ENCODE measurements at regions not wholly inside any gene's neighbourhood (a gene's known extent, or its start where the extent isn't known, plus 50 kb on each side); places are given as distances from the start of the nearest gene placed in this dataset.

GRCh38 chr11:10945196-10945595 lies 87.3 kb upstream of the ZBED5 start:
- no peak for DNase-seq

DNA sequence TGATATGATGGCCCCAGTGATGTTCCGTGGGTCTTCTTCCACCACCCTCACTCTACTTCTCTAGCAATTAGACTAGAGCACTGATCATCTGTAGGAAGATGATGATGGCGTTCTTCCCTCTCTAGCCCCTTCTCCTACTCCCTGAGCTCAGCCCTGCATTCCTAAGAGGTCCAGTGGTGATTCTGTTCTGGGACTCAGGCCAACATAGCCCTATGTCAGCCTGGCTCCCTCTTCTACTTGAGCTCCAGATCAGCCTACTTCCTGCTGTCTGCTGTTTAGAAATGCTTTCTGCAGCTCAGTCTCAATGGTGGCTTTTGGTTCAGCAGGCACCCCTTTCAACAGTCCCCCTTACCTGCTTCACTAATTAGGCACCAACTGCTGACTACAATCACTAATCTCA lies 86.1 kb upstream of the ZBED5 start:
- DNase-seq = no peak

DNA sequence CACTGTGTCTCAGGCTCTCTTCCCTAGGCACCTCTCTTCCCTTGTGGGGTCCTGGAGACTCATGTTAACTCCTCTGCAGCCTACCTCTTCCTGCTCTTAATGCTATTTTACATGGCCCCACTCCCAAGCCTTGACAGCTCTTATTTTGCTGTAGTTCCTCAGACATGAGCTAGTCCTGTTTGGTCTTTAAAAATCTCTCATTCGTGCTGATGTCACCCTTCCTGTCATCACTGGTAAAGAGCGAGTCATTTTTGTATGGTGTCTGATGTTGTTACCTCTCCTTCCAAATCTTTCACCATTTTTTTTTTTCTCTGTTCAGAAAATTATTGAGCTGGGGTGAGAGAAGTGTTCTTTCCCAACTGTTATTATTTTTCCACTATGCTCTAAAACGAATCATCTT lies 84.8 kb upstream of the ZBED5 start:
- no peak for DNase-seq

DNA sequence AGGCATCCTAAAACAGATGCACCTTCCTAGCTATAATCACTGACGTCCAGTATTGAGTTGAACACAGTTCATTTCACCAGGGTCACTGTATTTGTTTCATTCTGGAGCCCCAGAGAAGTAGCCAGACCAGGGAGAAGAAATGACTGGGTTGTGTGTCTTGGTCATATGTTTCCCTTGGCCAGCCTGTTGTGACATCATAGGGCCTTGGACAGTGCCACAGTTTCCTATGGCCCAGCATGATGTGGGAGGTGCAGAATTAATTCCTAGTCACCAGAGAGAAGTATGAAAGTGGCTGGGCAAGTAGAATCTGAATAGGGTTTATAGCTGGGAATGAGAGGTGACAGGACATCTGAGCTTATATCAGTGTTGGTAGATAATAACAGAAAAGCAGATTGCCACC lies 84.0 kb upstream of the ZBED5 start:
- no peak for DNase-seq

GRCh38 chr11:10941414-10941813 lies 83.6 kb upstream of the ZBED5 start:
- DNase-seq = no peak

DNA sequence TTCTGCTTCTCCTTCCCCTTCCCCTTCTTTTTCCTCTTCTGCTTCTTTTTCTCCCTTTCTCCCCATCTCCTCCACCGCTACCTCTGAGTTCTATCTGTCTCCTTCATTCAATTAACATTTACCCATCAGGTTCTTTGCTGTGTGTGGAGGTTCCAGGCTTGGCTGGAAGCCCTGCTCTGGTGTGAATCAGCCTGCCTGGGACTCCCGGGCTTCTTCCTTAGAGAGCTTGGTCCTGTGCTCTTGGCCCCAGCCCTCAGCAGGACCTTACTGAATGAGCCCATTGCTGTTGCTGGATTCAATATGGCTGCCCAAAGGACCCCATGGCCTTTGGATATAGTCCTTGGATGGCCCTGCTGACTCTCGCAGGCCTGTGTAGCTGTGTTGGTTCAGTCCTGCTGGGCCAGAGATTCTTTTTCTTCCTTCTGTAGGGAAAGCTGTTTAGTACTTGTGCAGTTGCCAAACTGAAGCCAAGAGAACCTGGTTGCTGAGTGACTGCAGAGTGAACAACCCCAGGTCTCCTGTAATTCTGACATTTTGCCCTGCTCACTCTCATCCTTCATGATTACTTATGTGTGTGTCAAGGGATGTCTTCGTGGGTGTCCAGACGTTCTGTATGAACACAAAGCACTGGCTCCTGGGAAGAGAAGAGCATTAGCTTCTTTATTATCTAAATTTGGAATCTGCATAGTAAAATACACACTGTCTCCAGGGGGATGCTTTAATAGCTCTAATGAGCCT lies 81.0 kb upstream of the ZBED5 start:
- DNase-seq = no peak

DNA sequence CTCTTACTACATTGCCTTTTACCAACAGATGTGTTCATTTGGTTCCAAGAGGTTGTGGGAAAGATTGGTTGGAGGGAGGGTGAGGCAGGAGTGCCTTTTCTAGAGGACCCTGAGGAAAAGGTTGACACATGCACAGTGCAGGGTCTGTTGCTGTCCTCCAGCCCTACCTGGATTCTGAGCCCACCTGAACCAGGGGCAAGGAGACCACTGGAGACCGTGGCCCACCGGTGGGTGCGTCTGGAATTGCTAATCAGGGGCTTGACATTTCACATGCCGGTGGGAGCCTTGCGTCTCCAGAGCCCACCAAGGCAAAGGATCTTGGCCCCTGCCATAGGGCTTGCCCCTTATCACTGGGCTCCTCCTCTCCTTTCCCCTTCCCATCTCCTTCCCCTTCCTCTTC lies 80.4 kb upstream of the ZBED5 start:
- no peak for DNase-seq

DNA sequence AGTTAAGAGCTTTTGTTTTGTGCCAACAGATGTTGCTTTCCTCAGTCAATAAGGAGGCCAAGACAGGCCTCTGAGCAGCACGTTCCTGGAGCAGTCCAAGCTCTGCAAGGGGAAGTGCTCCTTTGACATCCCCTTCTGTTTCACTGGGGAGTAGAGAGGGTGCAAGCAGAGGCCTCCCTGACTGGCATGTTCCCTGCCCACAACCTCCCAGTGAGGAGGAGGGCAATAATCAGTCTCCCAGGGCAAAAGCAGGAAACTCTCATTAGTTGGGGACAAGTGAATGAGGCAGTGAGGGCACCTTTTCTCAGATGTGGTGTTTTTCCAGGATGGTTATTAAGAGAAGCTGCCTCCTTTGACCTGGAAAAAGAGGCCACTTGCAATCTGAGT lies 79.5 kb upstream of the ZBED5 start:
- DNase-seq = no peak

- DNase-seq = no peak
Observed at GRCh38 chr11:10936626-10937384, 79.0 kb upstream of the ZBED5 start.

GRCh38 chr11:10935015-10935559 lies 77.2 kb upstream of the ZBED5 start:
- DNase-seq = no peak

DNA sequence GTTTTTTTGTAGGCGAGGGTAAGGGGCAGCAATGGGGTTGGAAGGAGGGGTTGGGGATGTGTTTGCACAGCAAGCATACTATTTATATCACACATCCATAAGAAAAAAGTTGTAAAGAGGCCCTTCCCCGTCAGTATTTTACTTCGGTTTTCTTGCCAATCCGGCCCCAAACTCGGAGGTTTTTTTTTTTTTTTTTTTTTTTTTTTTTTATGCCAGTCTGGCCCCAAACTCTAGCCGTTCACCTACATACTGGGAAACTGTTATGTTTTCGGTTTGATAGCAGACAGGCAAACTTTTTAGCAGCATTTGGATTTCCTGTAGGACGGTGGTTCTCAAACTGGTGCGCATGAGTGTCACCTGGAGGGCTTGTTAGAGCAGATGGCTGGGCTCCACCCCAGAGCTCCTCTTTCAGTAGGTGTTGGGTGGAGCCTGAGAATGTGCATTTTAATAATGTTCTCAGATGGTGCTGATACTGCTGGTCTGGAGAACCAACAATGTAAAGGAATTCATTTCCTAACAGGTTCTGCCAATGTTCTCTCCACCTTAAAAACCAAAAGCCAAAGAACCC lies 76.5 kb upstream of the ZBED5 start:
- peak; percentile 21 for DNase-seq

GRCh38 chr11:10933455-10934292 lies 75.8 kb upstream of the ZBED5 start:
- peak; percentile 86 for DNase-seq

- no peak for DNase-seq
Observed at GRCh38 chr11:10932976-10933375, 75.1 kb upstream of the ZBED5 start.

DNA sequence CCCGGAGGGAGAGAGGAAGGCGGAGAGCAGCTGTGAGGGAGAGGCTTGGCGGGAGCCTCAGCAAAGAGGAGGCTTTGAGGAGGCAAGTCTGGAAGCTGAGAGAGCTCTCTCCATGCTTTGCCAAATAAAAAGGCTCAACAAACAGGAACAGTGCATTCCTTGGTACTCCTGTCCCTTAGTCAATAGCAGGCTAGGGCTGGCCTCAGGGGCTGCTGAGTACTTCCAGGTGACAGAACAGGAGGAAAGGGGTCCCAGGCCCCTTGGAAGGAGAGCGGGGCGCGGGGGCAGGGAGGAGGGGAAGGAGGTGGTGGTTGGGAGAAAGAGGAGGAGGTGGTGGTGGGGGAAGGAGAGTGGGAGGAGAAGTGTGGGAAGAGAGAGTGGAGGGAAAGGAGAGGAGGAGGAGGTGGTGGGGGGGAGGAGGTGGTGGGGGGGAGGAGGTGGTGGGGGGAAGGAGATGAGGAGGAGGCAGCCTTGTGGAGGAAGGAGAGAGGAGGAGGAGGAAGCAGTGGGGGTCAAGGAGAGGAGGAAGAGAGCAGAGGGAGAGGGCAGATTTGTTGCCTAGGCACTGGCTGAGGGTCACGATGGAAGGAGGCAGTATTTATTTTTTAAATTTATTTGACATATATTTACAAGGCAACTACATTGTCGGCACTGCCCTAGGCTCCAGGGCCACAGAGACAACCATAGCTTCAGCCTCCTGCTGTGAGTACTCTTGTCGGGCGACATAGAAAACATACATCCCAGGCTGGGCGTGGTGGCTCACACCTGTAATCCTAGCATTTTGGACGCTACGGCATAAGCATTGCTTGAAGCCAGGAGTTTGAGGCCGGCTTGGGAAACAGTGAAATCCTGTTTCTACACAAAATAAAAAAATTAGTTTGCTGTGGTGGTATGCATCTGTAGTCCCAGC lies 74.2 kb upstream of the ZBED5 start:
- DNase-seq = no peak

DNA sequence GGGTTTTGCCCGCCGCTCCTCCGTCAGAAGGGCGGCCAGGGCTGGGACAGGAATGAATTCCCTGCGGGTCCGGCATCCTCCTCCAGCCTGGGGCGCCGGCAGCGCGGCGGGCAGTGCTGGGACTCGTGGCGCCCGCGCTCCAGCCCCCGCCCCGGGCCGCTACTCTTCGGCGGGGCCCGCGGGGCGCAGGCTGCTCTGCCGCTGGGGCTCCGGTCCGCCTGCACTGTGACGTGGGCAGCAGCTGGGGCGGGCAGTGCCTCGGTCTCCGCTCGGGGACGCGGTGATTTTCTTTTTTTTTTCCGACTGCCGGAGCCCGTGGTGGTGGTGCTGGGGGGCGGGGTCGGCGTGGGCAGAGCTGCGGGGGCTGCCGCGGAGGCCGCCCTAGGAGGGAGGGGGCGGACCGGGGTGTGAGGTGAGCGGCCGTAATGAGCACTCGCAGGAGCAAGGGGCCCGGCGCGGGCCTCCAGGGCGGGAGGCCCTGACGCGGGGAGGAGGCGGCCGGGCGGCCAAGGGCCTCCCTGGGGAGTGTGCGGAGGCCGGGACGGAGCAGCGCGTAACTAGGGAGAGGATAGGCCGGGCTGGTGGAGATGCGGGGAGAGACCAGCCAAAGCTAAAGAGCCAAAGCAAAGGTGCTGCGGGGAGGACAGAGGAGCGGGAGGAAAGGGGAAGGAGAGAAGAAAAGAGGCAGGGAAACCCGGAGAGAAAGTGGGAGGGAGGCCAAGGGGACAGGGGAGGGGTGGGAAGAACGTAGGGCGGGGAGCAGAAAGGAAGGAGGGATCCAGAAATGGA lies 73.3 kb upstream of the ZBED5 start:
- peak; percentile 83 for DNase-seq

DNA sequence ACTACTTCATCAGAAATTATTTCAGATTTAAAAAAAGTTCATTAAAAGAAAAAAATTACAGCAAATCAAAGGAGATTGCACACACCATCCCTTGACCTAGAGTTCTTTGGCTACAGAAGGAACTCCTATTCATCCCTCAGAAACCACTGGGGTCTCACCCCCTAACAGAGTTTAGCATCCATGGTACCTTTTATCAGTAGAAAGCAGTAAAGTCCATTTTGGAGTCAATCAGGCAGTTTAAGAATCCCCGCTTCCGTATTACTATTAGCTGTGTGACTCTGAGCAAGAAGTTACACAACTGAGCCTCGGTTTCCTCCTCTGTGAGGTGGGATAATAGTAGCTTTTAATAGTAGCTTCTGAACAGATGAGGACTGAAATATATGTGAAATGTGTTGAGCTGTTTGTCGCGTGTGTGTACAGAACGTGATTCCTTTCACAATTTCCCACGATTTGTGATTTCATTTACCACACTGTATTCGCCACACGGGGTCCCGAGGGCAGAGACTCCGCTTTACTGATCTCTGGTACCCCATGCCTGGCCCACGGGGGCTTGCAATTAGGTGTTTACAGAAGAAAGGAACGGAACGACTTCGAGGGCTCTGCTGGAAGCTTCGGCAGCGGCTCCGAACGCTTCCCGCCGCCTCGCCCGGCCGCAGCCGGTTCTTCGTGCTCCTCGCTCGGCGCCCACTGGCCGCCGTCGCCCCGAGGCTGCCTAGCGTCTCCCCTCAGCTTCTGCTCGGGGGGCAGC lies 72.5 kb upstream of the ZBED5 start:
- no peak for DNase-seq

GRCh38 chr11:10927538-10927937 lies 69.7 kb upstream of the ZBED5 start:
- DNase-seq = no peak

DNA sequence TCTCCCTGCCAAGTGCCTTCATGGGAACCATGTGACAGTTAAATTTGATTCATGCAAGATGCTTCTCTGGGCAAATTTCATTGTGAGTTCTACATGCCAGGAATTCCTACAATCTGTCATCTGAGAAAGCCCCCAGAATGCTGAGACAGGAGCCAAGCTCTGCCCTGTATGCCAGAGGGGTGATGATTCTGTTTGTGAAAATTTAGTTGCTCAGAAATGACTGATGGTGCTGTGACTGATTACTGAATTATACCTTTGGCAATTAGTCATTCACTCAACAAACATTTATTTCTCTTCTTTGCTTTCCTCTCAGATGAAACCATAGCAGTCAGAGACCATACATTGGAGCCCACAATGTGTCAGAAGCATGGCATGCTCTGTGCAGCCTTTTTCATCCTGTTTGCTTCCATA lies 69.0 kb upstream of the ZBED5 start:
- no peak for DNase-seq

GRCh38 chr11:10925149-10925926 lies 67.5 kb upstream of the ZBED5 start:
- DNase-seq = no peak

DNA sequence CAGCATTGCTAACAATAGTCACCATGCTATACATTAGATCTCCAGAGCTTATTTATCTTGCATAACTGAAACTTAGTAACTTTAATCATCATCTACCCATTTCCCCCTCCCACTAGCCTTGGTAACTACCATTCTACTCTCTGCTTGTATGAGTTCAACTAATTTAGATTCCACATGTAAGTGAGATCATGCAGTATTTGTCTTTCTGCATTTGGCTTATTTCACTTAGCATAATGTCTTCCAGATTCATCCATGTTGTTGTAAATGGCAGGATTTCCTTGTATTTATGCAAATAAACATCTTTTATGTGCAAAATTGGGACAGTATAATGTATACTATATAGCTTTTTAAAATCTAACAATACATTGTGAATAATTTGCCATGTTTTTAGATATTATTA lies 66.0 kb upstream of the ZBED5 start:
- DNase-seq = no peak

All from NCI-H774 (cell line).